ENCODE measurements at regions not wholly inside any gene's neighbourhood (a gene's known extent, or its start where the extent isn't known, plus 50 kb on each side); places are given as distances from the start of the nearest gene placed in this dataset.
"Not testable (repeated sequence)": the region's sequence is repeated elsewhere in the genome, so short reads cannot be mapped to it uniquely, and the experiment has no call there.

- no peak for DNase-seq
Observed at GRCh38 chr6:84348801-84349200, 121.4 kb upstream of the CEP162 start.

GRCh38 chr6:84346372-84346771, 118.9 kb upstream of the CEP162 start:
- DNase-seq = peak; percentile 1

- DNase-seq = no peak
Observed at GRCh38 chr6:84344005-84344404, 116.6 kb upstream of the CEP162 start.

GRCh38 chr6:84340422-84340821, 113.0 kb upstream of the CEP162 start:
- DNase-seq = no peak

- DNase-seq = no peak
Observed at GRCh38 chr6:84333842-84334241, 106.4 kb upstream of the CEP162 start.

DNA sequence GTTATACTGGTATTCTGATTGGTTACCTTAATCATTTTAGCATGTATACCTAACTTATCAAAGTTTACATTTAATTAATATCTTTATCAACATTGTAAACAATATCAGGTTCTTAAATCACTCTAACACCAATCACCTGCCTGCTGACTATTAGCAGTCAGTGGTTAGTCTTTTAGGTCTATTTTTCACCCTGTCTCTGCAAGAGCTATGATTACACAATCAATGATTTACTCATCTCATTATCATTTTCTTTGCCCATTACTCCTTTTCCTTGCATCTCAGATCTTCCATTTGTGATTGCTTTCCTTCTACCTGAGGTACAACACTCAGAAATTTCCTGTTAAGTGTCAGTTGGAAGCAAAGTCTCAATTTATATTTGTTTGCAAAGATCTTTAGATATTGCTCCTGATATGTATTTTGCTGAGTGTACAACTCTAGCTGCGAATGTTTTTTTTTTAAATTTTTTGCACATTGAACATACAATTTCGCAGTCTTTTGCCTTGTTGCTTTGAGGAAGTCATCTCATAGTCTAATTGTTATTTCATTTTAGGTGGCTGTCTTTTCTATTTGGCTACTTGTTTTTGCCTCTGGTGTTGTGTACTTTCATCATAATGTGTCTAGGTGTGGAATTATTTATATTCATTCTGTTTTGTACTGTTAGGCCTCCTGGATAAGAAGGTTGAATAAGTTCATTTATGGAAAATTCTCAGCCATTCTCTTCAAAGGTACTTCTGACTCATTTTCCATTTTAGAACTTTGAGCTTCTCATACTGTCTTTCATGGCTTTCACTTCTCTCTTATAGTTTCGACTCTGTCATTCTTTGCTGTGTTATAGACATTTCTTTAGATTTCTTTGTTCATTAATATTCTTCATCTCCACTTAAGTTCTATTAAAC, 104.9 kb upstream of the CEP162 start:
- no peak for DNase-seq

DNA sequence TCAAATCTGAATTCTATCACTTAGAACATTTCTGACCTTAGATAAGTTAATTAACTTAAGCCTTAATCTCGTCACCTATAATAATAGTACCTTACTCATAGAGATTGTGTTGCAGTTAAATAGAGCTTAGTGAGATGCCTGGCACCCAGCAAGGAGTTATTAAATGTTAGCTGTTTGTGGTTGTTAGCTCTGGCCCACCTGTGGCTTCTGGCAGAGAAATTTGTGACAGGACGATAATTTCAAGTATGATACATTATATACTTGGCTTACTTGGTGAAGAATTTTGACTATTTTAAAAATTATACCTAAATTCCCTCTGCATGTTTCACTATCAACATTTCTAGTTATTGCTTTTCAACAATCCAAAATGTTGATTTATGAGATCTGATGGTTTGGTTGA, 102.9 kb upstream of the CEP162 start:
- DNase-seq = no peak

DNA sequence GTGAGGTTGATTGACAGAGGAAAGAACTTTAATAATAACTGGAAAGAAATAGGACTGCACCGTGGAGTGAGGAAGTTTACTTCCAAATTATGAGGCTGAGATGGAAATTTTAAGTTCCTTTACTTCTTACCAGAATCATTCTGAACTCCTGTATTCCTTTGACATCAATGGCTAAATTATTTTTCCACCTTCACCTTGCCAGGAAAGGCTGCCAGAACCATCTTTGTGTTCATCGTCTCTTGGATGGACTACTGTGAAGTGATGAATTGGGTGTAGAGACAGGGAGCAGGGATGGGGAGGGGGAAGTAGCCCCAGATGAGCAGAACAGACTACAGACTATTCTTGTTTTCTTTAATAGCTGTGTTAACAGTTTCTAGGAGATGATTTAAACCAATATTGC, 102.1 kb upstream of the CEP162 start:
- no peak for DNase-seq

DNA sequence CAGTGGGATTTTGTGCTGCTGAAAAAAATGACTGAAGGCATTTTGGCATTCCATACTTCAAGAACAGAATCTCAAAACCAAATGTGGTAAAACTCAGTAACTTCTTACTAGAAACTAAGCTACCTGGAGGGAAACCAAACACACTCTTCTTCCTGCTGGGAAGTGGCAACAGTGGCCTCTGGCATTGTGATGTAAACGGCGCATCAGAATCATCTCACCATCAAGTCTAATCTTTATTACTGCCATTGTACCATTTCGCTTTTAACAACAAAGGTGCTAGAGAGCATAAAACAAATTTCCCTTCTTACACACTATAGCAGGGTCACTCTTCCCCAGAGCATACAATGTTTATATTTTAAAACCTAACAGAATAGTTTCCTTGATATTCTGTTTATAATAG, 101.6 kb upstream of the CEP162 start:
- DNase-seq = no peak

DNA sequence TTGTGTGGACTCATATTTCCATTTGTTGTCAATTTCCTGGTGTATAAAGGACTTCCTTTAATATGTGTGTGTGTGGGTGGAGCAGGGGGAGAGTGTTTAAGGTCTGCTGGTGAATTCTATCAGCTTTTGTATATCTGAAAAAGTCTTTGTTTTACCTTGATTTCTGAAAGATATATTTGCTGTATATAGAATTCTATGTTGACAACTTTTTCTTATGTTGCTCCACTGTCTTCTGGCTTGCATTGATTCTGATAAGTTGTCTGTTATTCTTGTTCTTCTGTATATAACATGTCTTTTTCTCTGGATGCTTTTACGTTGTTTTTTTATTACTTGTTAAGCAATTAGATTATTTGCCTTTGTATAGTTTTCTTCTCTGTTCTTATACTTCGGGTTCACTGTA, 90.0 kb upstream of the CEP162 start:
- DNase-seq = no peak

DNA sequence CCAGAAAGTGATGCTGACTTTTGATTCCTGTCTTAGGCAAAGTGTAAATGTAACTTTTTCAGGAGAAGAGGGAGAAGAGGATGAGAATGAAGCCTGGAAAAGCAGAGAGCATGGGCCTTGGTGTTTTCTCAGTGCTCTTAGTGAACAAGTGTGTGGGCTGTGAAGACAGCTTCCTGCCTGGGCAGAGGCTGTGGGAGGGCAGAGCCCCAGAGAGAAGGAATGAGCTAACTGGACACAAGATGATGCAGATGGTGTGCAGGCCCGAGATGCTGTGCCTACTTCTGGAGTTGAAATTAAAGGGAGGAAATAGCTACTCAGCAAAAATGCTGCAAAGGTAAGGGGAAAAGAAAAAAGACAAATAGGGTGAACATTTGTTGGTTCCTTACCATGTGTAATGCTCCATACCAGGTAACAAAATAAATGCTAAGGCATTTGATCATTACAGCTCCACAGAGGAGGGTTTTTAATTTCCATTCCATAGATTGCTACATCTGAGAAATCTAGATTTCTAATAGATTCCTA, 87.0 kb upstream of the CEP162 start:
- DNase-seq = no peak

DNA sequence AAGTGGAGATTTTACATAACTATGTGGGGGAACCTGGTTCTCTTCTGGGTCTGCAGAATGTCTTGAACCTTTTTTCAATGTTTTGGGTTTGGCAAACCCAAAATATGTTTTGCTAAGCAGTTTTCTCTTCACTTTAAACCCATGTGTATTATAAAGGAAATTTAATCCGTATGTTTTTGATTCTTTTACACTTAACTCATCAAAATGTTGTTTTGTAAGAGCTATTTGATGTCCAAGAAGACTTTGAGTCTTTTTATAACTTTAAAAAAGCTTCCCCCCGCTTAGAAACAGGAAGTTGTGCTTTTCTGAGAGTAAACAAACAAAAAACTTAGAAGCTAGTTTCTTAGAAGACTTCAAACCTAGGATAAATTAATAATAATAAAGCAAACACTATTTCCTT, 81.9 kb upstream of the CEP162 start:
- DNase-seq = no peak

DNA sequence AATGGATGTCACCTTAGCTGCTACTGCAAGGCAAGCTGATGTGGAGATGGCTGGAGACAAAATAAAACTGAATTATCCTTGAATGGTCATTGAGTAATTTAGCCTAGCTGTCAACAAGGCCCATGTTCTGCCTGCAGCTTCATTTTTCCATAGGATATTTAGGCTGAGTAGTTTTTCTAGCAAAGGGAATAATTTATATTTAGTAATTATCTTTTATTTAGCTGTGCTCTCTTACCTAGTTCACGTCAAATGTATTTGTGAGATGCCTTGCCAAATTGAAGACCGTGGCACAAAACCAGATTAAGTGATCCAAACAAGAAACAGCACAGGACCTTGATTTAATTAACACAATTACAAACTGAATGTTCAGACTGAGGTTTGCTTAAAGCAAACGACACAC, 77.4 kb upstream of the CEP162 start:
- no peak for DNase-seq

DNA sequence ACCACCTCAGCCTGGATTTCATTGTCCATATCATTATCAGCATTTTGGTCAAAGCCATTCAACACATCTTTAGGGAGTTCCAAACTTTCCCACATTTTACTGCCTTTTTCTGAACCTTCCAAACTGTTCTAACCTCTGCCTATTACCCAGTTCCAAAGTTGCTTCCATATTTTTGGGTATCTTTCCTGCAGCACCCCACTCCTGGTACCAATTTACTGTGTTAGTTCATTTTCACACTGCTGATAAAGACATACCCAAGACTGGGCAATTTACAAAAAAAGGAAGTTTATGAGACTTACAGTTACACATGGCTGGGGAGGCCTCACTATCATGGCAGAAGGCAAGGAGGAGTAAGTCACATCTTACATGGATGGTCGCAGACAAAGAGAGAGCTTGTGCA, 63.6 kb upstream of the CEP162 start:
- not testable (repeated sequence) for DNase-seq

- no peak for DNase-seq
Observed at GRCh38 chr6:84284428-84285049, 57.1 kb upstream of the CEP162 start.

GRCh38 chr6:84282550-84282949, 55.1 kb upstream of the CEP162 start:
- no peak for DNase-seq

DNA sequence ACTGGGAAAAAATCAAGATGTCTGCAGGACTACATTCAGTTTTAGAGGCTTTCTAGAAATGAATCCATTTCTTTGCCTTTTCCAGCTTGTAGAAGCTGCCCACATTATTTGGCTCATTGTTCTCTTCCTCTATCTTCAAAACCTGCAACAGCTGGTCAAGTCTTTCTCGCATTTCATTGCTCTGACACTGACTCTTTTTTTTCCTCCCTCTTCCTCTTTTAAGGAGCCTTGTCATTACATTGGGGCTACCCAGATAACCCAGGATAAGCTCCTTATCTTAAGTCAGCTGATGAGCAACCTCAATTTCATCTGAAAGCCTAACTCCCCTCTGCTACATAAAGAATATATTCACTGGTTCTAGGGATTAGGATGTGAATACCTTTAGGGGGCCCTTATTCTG, 53.2 kb upstream of the CEP162 start:
- DNase-seq = no peak

GRCh38 chr6:84280030-84280429, 52.6 kb upstream of the CEP162 start:
- no peak for DNase-seq

DNA sequence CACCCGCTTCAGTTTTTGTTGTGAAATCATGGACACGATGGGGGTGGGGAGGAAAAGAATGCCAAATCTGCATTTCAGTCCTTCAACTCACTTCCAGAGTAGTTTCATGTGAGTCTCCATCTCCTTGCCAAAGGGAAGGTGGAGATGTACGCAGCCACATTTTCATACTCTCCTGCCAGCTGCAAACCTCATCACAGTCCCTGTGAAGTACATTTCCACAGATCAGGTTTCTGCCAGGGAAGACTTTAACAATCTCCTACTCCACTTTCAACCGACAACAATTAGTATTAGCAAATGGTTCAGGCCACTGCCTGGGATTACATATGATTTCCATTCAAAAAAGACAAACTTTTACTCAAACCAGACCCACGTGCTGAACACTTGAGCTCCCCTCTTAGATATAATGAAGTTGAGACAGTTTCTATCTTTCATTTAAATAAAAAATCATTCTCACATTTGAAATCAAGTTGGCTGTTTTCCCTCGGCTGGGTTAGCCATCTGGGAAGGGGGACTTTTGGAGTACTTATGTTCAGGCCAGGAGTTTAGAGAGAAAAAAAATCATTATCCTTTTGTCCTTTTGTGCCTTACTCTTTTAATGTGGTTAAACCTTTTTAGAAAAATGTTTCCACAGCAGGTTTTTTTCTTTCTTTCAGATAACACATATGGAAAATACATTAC, 51.0 kb upstream of the CEP162 start:
- DNase-seq = no peak
